ENCODE measurements at regions not wholly inside any gene's neighbourhood (a gene's known extent, or its start where the extent isn't known, plus 50 kb on each side); places are given as distances from the start of the nearest gene placed in this dataset.
"Not testable (repeated sequence)": the region's sequence is repeated elsewhere in the genome, so short reads cannot be mapped to it uniquely, and the experiment has no call there.

- H3K9ac ChIP-seq (ENCODE audit: low read length) = no peak overlapping the region
- no peaks in the 10 kb centered on the region for H3K4me1 ChIP-seq (ENCODE audit: control insufficient read depth in 2 of 2, insufficient read depth in 2 of 2, low read length in 2 of 2)
- Mint-ChIP-seq H3K27me3 (no peaks in the 10 kb centered on the region), H3K4me3 (no peak overlapping the region), H3K9me3 (ENCODE audit: insufficient read depth) (no peaks in the 10 kb centered on the region), H3K27ac (no peak overlapping the region), H3K4me1 (no peaks in the 10 kb centered on the region)
- no peaks in the 10 kb centered on the region for H4K20me1 ChIP-seq (ENCODE audit: control insufficient read depth, insufficient read depth, low read length, poor library complexity, severe bottlenecking)
- no peak overlapping the region for H2AFZ ChIP-seq (ENCODE audit: insufficient read depth, low read depth, low read length, poor library complexity, severe bottlenecking)
- no peak for DNase-seq
- POLR2A ChIA-PET = no interaction called here
- intact Hi-C loops (cut with micrococcal nuclease) = no loop called here
- ATAC-seq (ENCODE audit: low read depth) = no peak
- no peak overlapping the region for H3K4me2 ChIP-seq (replicated peaks; ENCODE audit: low read depth, low read length, poor library complexity, severe bottlenecking)
- TF ChIP-seq EZH2 (IDR thresholded peaks at IDR 0.05; ENCODE audit: borderline replicate concordance, insufficient read depth, low read depth, low read length, poor library complexity, severe bottlenecking) = no peak
- TF ChIP-seq, protein P1, sequence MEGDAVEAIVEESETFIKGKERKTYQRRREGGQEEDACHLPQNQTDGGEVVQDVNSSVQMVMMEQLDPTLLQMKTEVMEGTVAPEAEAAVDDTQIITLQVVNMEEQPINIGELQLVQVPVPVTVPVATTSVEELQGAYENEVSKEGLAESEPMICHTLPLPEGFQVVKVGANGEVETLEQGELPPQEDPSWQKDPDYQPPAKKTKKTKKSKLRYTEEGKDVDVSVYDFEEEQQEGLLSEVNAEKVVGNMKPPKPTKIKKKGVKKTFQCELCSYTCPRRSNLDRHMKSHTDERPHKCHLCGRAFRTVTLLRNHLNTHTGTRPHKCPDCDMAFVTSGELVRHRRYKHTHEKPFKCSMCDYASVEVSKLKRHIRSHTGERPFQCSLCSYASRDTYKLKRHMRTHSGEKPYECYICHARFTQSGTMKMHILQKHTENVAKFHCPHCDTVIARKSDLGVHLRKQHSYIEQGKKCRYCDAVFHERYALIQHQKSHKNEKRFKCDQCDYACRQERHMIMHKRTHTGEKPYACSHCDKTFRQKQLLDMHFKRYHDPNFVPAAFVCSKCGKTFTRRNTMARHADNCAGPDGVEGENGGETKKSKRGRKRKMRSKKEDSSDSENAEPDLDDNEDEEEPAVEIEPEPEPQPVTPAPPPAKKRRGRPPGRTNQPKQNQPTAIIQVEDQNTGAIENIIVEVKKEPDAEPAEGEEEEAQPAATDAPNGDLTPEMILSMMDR (IDR thresholded peaks at IDR 0.05) = no peak
- H3K36me3 ChIP-seq (replicated peaks in 1 of 2; ENCODE audit: control extremely low read depth in 1 of 2, control insufficient read depth in 1 of 2, extremely low read depth in 1 of 2, insufficient read depth in 2 of 2, low read length in 1 of 2) = no peaks in the 10 kb centered on the region
- H3K79me2 ChIP-seq (ENCODE audit: control insufficient read depth, insufficient read depth, low read length) = no peaks in the 10 kb centered on the region
- H3K27me3 ChIP-seq (replicated peaks in 1 of 4; ENCODE audit: control extremely low read depth in 1 of 4, control insufficient read depth in 3 of 4, insufficient read depth in 4 of 4, low read length in 3 of 4) = no peaks in the 10 kb centered on the region
- H3K27ac ChIP-seq (ENCODE audit: low read length in 2 of 2) = no peak overlapping the region
- no CpG with 5 or more reads among the region's 5 CpGs for WGBS (ENCODE audit: insufficient coverage)
- no peaks in the 10 kb centered on the region for H3K9me3 ChIP-seq (ENCODE audit: control extremely low read depth in 1 of 3, control insufficient read depth in 2 of 3, insufficient read depth in 1 of 3, low read length in 2 of 3)
- H3K4me3 ChIP-seq (ENCODE audit: control extremely low read depth in 1 of 5, extremely low read depth in 1 of 5, insufficient read depth in 1 of 5, low read depth in 2 of 5, low read length in 4 of 5) = no peak overlapping the region
- CTCF ChIA-PET = no interaction called here
Observed at GRCh38 chrX:121407627-121408026, 360.2 kb downstream of the GLUD2 start.

DNA sequence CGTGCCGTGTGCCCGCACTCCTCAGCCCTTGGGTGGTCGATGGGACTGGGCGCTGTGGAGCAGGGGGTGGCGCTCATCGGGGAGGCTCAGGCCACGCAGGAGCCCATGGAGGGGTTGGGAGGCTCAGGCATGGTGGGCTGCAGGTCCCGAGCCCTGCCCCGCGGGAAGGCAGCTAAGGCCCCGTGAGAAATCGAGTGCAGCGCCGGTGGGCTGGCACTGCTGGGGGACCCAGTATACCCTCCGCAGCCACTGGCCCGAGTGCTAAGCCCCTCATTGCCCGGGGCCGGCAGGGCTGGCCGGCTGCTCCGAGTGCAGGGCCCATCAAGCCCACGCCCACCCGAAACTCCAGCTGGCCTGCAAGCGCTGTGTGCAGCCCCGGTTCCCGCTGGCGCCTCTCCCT, 384.1 kb downstream of the GLUD2 start:
- H3K9me3 ChIP-seq (ENCODE audit: control extremely low read depth in 1 of 3, control insufficient read depth in 2 of 3, insufficient read depth in 1 of 3, low read length in 2 of 3); H4K20me1 ChIP-seq (ENCODE audit: control insufficient read depth, insufficient read depth, low read length, poor library complexity, severe bottlenecking); ATAC-seq (ENCODE audit: low read depth); H3K4me1 ChIP-seq (ENCODE audit: control insufficient read depth in 2 of 2, insufficient read depth in 2 of 2, low read length in 2 of 2); H3K9me3 Mint-ChIP-seq (ENCODE audit: insufficient read depth); H3K4me1 Mint-ChIP-seq; H3K9ac ChIP-seq (ENCODE audit: low read length); H3K27me3 Mint-ChIP-seq; H2AFZ ChIP-seq (ENCODE audit: insufficient read depth, low read depth, low read length, poor library complexity, severe bottlenecking); H3K4me2 ChIP-seq (replicated peaks; ENCODE audit: low read depth, low read length, poor library complexity, severe bottlenecking); H3K27me3 ChIP-seq (replicated peaks in 1 of 4; ENCODE audit: control extremely low read depth in 1 of 4, control insufficient read depth in 3 of 4, insufficient read depth in 4 of 4, low read length in 3 of 4); POLR2A ChIA-PET; H3K36me3 ChIP-seq (replicated peaks in 1 of 2; ENCODE audit: control extremely low read depth in 1 of 2, control insufficient read depth in 1 of 2, extremely low read depth in 1 of 2, insufficient read depth in 2 of 2, low read length in 1 of 2); CTCF ChIA-PET; H3K79me2 ChIP-seq (ENCODE audit: control insufficient read depth, insufficient read depth, low read length); intact Hi-C loops (cut with micrococcal nuclease); H3K27ac Mint-ChIP-seq; H3K4me3 Mint-ChIP-seq; H3K27ac ChIP-seq (ENCODE audit: low read length in 2 of 2); DNase-seq; H3K4me3 ChIP-seq (ENCODE audit: control extremely low read depth in 1 of 5, extremely low read depth in 1 of 5, insufficient read depth in 1 of 5, low read depth in 2 of 5, low read length in 4 of 5): not testable (repeated sequence)
- WGBS (ENCODE audit: insufficient coverage) = 95% methylated on average over 19 of the region's 27 CpGs

Data from B cell (primary cell).